Epithelial cell of esophagus (primary cell): ENCODE measurements at regions not wholly inside any gene's neighbourhood (a gene's known extent, or its start where the extent isn't known, plus 50 kb on each side); places are given as distances from the start of the nearest gene placed in this dataset.

Experiments
- DNase-seq: peaks from one replicate; pipeline ENCODE4 v3.0.0; 2010; ENCODE audit warnings: low read depth
- H3K4me3 ChIP-seq: 2 replicates; pipeline ENCODE4 v1.5.1; 2011; ENCODE audit warnings: mild to moderate bottlenecking, low read length, control low read depth
- TF ChIP-seq, protein P1 (sequence below): IDR thresholded peaks from 2 replicates; pipeline ENCODE4 v1.5.1; 2011; ENCODE audit warnings: low read depth, mild to moderate bottlenecking, low read length, control low read depth, inconsistent platforms; ENCODE audit not compliant: insufficient read depth; ENCODE audit errors: missing control alignments

DNA sequence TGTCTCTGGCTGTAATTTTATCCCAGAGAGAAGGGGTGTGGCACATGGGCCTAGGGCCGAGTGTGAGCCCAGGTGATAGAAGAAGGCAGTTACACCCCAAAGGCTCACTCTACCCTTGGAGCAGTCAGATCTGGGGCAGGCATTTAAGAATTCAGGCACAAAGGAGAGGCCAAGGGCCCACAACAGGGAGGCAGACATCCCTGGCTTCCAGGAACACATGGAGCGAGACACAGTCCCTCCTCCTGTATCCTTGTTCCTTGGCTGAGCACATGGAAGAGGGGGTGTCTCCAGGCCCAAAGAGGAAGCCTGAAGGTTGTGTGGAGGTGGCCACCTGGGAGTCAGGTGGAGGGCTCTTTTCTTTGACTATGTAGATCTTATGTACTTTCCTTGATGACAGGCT lies 286.2 kb downstream of the RPS24 start:
- TF ChIP-seq, protein P1, sequence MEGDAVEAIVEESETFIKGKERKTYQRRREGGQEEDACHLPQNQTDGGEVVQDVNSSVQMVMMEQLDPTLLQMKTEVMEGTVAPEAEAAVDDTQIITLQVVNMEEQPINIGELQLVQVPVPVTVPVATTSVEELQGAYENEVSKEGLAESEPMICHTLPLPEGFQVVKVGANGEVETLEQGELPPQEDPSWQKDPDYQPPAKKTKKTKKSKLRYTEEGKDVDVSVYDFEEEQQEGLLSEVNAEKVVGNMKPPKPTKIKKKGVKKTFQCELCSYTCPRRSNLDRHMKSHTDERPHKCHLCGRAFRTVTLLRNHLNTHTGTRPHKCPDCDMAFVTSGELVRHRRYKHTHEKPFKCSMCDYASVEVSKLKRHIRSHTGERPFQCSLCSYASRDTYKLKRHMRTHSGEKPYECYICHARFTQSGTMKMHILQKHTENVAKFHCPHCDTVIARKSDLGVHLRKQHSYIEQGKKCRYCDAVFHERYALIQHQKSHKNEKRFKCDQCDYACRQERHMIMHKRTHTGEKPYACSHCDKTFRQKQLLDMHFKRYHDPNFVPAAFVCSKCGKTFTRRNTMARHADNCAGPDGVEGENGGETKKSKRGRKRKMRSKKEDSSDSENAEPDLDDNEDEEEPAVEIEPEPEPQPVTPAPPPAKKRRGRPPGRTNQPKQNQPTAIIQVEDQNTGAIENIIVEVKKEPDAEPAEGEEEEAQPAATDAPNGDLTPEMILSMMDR, result no peak
- H3K4me3 ChIP-seq, result no peak overlapping the region
- no peak for DNase-seq

DNA sequence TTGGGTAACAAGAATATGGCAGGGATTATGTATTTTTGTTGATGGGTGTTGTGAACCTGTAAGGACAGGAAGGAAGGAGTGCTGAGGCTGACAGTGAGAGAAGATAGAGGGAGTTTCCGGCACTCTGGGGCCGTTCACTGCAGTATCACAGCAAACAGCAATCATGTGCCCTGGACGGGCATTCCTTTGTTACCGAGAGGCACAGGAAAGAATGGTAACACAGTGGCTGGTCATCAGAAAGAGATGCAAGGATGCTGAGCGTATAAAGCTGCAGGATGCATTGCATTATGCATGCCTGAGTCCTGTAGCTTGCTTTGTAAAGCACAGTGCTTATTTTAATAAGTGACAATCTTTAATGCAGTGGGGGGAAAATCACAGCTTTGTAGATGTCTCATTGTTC lies 286.8 kb downstream of the RPS24 start:
- no peak for DNase-seq
- TF ChIP-seq, protein P1, result no peak
- no peak overlapping the region for H3K4me3 ChIP-seq

DNA sequence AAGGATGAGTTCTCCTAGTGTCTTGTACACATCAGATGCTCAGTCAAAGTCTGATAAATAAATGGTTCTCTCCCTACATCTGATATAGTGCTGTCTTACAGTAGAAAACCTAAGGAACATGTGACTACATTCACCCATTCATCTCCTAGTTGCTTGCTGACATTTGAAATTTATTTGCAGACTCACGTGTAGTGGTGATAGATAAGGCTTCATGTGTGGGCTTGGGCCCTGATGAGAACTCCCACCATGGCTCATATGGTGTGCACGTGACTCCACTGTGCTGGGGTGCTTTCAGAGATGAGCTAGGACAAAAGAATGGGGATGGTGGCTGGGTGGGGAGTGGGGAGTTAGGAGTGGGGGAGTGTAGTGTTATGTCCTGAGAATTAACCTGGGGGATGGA lies 287.3 kb downstream of the RPS24 start:
- H3K4me3 ChIP-seq, result no peak overlapping the region
- DNase-seq, result no peak
- TF ChIP-seq, protein P1, result no peak

DNA sequence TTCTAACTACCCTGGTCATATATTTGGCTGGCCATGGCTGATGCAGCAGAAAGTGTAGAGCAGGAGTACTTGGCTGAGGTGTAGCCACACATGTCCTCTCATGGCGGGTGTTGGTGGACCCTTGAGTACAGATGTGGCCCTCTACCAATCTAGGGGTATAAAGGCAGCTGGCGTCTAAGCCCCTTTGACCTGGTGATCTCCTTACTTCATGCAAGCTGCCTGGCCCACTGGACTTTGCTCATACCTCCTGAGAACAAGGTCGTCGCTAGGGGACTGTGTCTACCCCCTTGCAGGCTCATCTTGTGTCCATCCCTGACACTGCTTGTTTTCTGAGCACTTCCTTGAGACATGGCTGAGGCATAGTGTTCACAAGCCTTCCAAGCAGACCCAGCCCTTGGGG lies 287.8 kb downstream of the RPS24 start:
- TF ChIP-seq, protein P1, result no peak
- H3K4me3 ChIP-seq, result no peak overlapping the region
- no peak for DNase-seq

DNA sequence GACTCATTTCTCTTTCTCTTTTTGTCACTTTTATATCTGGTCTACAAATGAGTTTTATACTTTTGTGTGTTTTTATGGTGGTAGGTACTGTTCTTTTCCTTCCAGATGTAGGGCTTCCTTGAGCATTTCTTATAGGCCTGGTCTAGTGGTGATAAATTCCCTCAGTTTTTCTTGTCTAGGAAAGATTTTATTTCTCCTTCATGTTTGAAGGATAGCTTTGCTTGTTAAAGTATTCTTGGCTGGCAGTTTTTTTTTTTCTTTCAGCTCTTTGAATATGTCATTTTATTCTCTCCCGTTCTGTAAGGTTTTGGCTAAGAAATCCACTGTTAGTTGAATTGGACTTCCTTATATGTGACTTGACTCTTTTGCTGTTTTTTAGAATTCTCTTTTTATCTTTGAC lies 292.7 kb downstream of the RPS24 start:
- no peak for DNase-seq
- H3K4me3 ChIP-seq, result no peak overlapping the region
- TF ChIP-seq, protein P1, result no peak

DNA sequence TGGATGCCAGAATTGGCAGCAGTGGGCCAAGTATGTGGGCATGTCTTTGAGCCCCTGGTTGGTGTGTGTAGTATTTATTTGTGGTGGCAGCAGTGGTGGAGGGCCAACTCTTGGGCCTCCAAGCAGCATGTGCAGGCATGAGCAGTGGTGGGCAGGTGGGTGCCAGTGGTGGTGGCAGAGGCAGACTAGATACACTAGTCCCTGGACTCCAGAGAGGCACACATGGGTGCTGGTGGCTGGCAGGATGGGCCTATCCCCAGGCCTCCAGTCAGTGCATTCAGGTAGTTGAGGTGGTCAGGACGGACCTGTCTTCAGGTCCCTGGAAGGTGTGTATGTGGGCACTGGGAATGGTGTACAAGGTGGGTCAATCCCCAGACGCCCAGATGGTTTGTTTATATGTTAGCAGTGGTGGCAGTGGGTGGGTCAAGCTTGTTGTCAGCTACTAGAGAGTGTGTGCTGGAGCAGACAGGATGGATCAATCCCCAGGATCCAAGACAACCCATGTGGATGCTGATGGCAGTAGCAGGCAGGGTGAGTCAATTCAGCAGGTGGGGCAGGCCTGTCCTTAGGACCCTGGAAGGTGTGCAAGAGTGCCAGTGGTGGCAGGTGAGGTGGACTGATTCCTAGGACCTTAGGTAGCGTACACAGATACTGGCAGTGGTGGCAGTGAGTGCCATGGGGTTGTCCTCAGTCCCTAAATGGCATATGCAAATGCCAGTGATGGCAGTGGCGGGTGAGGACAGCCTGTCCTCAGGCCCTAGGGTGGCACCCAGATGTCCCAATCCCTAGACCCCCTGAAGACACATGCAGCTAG lies 294.3 kb downstream of the RPS24 start:
- TF ChIP-seq, protein P1, result no peak
- no peak for DNase-seq
- H3K4me3 ChIP-seq, result no peak overlapping the region
